ENCODE measurements at regions not wholly inside any gene's neighbourhood (a gene's known extent, or its start where the extent isn't known, plus 50 kb on each side); places are given as distances from the start of the nearest gene placed in this dataset.

GRCh38 chr7:54662701-54663100, 96.3 kb downstream of the SEC61G start:
- TF ChIP-seq, protein P1, sequence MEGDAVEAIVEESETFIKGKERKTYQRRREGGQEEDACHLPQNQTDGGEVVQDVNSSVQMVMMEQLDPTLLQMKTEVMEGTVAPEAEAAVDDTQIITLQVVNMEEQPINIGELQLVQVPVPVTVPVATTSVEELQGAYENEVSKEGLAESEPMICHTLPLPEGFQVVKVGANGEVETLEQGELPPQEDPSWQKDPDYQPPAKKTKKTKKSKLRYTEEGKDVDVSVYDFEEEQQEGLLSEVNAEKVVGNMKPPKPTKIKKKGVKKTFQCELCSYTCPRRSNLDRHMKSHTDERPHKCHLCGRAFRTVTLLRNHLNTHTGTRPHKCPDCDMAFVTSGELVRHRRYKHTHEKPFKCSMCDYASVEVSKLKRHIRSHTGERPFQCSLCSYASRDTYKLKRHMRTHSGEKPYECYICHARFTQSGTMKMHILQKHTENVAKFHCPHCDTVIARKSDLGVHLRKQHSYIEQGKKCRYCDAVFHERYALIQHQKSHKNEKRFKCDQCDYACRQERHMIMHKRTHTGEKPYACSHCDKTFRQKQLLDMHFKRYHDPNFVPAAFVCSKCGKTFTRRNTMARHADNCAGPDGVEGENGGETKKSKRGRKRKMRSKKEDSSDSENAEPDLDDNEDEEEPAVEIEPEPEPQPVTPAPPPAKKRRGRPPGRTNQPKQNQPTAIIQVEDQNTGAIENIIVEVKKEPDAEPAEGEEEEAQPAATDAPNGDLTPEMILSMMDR (IDR thresholded peaks at IDR 0.05), result no peak
- Histone ChIP-seq H3K4me1 (no peaks in the 10 kb centered on the region), H3K9ac (ENCODE audit: low read depth in 2 of 2, low read length in 2 of 2) (no peak overlapping the region), H3K27me3 (peaks cover 6% of the 10 kb centered on the region), H3K36me3 (no peaks in the 10 kb centered on the region), H3K27ac (no peak overlapping the region), H3K4me3 (no peak overlapping the region), H3K9me3 (no peaks in the 10 kb centered on the region)
- intact Hi-C loops (cut with DNase I), result no loop called here
- DNase-seq, result no peak

- Histone ChIP-seq H3K9me3 (no peaks in the 10 kb centered on the region), H3K27me3 (no peaks in the 10 kb centered on the region), H3K27ac (no peak overlapping the region), H3K9ac (ENCODE audit: low read depth in 2 of 2, low read length in 2 of 2) (no peak overlapping the region), H3K4me3 (no peak overlapping the region), H3K4me1 (no peaks in the 10 kb centered on the region), H3K36me3 (no peaks in the 10 kb centered on the region)
- TF ChIP-seq, protein P1 (IDR thresholded peaks at IDR 0.05), result no peak
- no peak for DNase-seq
- intact Hi-C loops (cut with DNase I), result no loop called here
These were observed 105.1 kb downstream of the SEC61G start for GRCh38 chr7:54653905-54654304.

DNA sequence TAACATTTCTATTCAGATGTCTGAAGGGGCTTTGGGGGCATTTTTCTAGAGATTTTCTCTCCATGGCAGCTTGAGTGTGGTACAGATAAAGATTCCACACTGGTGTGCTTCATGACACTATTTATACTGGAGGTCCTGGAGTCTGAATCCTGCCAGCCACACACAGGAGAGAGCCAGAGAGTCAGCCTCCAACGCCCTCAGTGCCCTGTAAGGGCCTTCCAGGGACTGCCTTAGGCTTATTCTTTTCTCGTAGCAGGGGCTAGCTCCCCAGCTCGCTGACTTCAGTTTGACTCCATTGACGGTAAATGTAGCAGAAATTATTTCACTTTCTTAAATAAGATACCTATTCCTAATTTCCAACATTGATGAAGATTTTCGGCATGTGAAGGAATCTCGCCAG, 100.9 kb downstream of the VSTM2A start:
- Histone ChIP-seq H3K9ac (ENCODE audit: low read depth in 2 of 2, low read length in 2 of 2) (no peak overlapping the region), H3K9me3 (no peaks in the 10 kb centered on the region), H3K27me3 (no peaks in the 10 kb centered on the region), H3K36me3 (no peaks in the 10 kb centered on the region), H3K4me1 (no peaks in the 10 kb centered on the region), H3K27ac (no peak overlapping the region), H3K4me3 (no peak overlapping the region)
- intact Hi-C loops (cut with DNase I), result no loop called here
- TF ChIP-seq, protein P1 (IDR thresholded peaks at IDR 0.05), result no peak
- no peak for DNase-seq

DNA sequence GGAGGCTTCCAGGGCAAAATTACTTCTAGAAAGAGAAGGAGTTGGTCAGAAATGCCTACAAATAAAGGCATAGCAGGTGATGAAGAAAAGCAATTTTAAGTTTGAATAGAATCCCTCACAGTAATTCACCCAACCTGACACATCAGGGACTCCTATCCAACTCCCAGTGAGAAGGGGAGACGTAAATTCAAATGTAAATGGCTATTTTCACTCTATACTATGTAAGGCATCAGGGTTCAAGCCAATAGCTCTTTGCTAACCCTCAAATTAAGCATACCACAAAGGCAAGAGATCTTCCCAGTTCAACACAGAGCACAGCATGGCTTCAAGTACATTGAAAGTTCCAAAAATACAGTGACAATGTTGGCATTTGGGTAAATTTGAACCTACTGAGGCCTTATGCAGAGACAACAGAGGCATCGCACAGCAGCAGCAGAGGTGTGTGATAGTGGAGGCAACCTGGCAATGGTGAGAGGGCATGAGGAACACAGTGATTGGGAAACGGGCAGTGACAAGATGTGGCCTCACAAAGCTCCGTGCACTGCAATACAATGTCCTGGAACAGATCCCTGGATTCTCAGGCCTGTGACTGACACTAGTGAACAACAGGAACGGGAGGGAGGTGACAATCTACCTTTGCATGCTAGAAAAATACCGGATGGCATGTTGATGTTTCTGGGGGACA, 95.7 kb downstream of the VSTM2A start:
- H3K9me3 ChIP-seq, result no peaks in the 10 kb centered on the region
- no peaks in the 10 kb centered on the region for H3K4me1 ChIP-seq
- intact Hi-C loops (cut with DNase I), result no loop called here

DNA sequence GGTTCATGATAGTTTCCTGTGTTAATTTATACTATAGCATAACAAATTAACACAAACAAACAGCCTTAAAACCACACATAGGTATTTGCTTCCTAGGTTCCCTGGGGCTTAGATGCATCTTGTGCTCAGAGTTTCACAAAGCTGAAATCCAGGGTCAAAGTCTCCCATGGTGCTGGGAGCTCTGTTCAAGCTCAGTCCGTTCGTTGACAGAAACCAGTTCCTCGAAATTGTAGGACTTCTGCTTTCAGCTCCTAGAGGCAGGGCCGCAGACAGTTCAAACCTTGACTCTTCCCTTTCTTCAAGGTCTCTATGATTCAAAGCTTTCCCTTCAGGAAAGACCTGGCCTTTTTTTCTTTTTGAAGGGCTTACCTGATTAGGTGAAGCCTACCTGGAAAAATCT, 90.5 kb downstream of the VSTM2A start:
- H3K4me1 ChIP-seq, result no peaks in the 10 kb centered on the region
- no peaks in the 10 kb centered on the region for H3K27me3 ChIP-seq
- H3K4me3 ChIP-seq, result no peak overlapping the region
- H3K36me3 ChIP-seq, result no peaks in the 10 kb centered on the region
- TF ChIP-seq, protein P1 (IDR thresholded peaks at IDR 0.05), result no peak
- no peaks in the 10 kb centered on the region for H3K9me3 ChIP-seq
- H3K9ac ChIP-seq (ENCODE audit: low read depth in 2 of 2, low read length in 2 of 2), result no peak overlapping the region
- no peak for DNase-seq
- intact Hi-C loops (cut with DNase I), result no loop called here
- no peak overlapping the region for H3K27ac ChIP-seq

More for the DNA sequence above, 95.7 kb downstream of the VSTM2A start:
- TF ChIP-seq, protein P1 (IDR thresholded peaks at IDR 0.05), result no peak
- DNase-seq, result no peak
- H3K27ac ChIP-seq, result no peak overlapping the region
- H3K9ac ChIP-seq (ENCODE audit: low read depth in 2 of 2, low read length in 2 of 2), result no peak overlapping the region
- no peaks in the 10 kb centered on the region for H3K36me3 ChIP-seq
- no peak overlapping the region for H3K4me3 ChIP-seq
- H3K27me3 ChIP-seq, result no peaks in the 10 kb centered on the region
